Femur (tissue), 1 donor: ENCODE measurements at regions not wholly inside any gene's neighbourhood (a gene's known extent, or its start where the extent isn't known, plus 50 kb on each side); places are given as distances from the start of the nearest gene placed in this dataset.
A peak's percentile ranks its signal among the peaks of the same experiment; 100 is the strongest.

Experiments
- DNase-seq: peaks from one replicate; pipeline ENCODE4 v3.0.0-alpha.2; 2017

GRCh38 chr13:74084375-74084935, 49.7 kb downstream of the KLF12 start:
- DNase-seq: no peak

- no peak for DNase-seq
These were observed 51.5 kb downstream of the KLF12 start for GRCh38 chr13:74082741-74083160.

DNA sequence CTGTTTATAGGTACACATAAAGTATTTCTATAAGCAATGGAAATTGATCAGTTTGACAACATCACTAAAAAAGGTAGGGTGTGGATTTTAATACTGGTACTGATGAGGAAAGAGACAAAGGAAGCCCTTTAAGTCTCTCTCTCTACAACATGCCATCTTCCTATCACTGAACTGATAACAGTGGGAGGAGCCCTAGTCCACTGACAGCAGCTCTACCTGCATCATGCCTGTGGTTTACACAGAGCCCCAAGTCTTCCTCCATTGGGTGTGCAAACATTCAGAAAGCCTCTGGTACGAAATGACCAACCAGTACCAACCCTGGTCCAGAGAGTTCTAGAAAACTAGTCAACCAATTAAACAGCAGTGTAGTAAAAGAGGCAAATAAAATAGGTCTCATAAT, 53.4 kb downstream of the KLF12 start:
- no peak for DNase-seq

- DNase-seq: peak; percentile 33
These were observed 56.4 kb downstream of the KLF12 start for GRCh38 chr13:74077792-74078191.

- DNase-seq: no peak
These were observed 56.8 kb downstream of the KLF12 start for GRCh38 chr13:74077375-74077774.

DNA sequence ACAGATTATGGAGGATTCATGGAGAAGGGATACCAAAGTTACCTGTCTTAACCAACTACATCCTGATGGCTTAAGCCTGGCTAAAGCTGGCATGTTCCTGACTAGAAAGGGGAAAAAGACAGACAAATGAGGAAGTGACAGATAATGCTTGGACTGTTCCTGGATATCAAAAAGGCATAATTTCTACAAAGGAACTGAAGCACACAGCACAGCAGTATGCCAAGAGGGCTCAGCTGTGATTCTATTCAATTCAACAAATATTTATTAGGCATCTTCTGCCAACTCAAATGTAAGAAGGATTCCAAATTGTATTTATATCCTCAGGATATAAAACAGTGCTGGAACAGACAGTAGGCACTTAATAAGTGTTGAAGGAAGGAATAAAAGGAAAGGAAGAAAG, 59.5 kb downstream of the KLF12 start:
- no peak for DNase-seq

DNA sequence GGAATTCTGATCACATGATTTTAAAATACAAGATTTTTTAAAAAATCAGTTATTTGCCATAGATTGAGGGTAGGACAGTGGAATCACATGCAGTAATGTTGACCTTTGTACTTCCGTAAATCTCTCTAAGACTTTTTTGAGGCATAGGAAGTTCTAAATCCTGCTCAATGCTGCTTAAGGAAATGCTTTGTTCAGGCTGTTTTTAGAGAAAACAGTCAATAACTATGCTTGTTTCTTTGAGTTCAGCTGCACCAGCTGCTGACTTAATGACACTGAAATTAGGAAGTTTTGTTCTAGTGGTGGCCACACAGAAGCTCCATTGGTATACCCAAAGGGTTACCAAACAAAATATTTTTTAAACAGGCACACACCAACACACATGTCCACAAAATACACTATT, 60.9 kb downstream of the KLF12 start:
- DNase-seq: no peak

- DNase-seq: no peak
These were observed 63.7 kb downstream of the KLF12 start for GRCh38 chr13:74070513-74070912.

DNA sequence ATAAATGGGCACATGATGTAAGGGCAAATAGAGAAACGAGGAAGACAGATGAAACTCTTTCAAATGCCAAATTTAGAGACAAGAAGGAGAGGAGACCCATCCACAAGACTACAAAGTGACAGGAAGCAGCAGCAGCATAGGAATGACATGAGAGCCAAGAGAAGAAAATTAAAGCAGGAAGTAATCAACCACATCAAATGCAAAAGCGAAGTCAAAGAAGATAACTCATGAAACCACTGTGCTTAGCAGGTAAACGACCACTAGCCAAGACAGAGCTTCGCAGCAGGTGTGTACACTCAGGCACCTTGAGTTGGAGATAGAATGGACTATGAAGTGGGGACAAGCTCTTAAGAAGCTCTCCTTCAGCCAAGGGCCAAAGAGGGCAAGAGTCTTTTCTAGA, 64.1 kb downstream of the KLF12 start:
- DNase-seq: no peak

- DNase-seq: no peak
These were observed 65.7 kb downstream of the KLF12 start for GRCh38 chr13:74068471-74068870.

- DNase-seq: no peak
These were observed 66.4 kb downstream of the KLF12 start for GRCh38 chr13:74067818-74068217.

DNA sequence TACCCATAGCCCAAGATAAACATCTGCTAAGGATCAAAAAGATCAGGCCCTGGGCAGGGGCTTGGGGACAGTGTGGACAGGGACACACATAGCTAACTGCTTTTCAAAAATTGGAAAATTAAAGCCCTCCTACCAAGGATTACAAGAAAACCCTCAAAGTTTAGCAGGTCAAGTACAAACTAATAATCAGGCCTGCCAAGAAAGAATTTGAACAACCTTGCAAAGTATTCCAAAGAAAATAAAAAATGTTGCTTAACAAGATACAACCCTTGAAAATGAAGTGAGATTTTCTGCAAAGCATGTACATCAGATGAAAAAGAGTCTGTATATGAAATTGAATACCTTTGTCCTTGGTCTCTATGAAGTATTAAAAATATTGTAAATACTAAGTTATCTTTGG, 67.3 kb downstream of the KLF12 start:
- no peak for DNase-seq

GRCh38 chr13:74064805-74065312, 69.3 kb downstream of the KLF12 start:
- DNase-seq: no peak

GRCh38 chr13:74063533-74064100, 70.6 kb downstream of the KLF12 start:
- no peak for DNase-seq

- peak; percentile 78 for DNase-seq
These were observed 71.3 kb downstream of the KLF12 start for GRCh38 chr13:74062933-74063332.

DNA sequence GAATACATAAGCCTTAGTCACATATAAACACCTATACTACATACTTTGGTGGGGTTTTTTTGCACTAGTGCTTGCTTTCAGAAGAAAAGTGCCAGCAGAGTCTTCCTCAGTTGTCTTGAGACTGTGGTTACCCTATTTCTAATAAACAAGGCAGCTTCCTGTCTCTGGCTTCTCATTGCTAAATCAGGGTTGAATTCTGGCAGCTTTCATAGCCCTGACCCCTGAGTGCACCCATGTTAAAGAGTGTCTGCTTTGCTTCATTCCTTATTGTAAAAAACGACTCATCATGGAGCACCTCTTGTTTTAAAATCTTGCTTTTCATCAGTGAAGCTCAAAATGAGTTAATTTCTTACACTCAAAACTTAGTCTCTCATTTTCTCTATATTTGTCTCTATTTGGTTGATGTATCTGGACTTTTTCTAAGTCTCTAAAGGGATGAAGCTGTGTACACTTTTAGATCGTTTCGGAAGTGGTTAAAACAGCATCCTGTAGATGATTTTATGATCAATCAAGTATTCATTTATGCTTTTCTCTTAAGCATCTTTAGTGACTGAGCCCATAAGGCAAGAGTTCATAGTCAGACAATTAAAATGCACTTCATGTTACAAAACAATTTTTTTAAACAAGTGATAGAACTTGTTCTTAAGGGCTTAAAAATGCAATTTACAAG, 72.1 kb downstream of the KLF12 start:
- no peak for DNase-seq

DNA sequence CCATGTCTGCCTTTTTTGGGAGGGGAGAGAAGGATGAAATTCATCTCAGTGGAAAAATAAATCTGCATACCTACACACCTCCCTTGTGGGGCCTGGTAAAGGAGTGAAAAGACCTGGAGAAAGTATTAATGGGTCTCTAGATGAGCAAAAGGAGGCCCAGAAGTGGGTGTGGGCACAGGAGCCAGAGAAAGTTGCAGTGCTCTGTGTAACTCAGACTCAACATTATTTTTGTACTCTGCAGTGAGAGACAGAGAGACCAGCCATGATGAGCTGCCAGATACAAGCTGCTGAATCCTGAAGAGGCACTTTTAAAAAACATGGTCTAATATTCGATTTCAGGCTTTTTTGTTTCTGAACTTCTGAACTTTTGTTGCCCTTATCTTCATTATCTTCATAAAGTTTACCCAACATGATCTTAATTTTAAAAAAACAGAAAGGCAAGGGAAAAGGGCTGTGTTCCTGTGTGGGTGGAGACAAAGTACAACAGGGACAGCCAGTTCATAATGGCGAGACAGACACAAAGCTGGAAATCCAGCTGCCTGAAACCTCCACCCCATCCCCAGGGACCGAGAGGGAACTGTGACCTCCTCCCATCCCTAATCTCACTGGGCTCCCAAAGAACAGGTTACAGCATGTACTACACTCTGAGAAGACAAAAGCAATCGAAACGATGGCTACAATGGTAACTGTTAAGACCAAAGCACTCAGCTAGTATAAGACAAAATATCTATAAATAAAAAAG, 77.2 kb downstream of the KLF12 start:
- peak; percentile 51 for DNase-seq

DNA sequence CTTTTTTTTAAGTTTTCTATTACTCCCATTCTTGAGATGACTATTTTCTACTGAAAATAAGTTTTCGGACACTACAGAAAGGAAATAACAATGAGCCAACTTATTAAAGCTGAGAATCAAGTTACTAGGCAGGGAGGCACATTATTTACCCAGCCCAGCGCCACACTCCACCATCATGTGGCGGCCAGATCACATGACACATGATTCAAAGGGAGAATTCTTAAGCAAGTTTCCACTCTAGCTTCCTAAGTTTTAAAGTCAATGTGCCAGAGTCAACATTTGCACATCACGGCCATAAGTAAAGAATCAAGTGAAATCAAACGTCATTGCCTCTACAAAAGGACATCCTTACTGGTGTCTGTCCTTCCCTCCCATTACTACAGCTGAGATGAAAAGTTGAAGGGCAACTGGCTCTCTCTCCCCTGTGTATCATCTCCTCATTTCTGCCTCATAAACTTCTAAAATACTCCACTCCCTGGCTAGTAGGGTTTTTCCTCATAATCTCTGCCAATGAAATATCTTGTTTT, 81.7 kb downstream of the KLF12 start:
- peak; percentile 42 for DNase-seq

DNA sequence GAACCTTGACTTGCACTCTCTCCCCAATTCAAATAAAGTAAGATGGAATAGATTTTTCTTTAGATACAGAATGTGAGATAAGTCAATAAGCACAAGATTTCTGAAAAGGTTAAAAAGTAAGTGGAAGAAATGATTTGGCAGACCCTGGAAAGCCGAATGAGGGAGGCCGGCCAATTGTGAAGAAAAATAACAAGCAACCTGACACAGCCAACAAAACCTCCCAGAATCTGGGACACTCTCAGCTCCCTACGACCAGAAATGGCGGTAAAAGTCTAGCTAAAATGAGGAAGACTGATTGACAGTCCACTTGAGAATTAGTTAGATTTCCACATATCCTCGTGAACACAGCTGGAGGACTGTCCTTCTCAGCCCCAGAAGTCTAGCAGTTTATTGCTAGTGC, 85.4 kb downstream of the KLF12 start:
- DNase-seq: no peak

DNA sequence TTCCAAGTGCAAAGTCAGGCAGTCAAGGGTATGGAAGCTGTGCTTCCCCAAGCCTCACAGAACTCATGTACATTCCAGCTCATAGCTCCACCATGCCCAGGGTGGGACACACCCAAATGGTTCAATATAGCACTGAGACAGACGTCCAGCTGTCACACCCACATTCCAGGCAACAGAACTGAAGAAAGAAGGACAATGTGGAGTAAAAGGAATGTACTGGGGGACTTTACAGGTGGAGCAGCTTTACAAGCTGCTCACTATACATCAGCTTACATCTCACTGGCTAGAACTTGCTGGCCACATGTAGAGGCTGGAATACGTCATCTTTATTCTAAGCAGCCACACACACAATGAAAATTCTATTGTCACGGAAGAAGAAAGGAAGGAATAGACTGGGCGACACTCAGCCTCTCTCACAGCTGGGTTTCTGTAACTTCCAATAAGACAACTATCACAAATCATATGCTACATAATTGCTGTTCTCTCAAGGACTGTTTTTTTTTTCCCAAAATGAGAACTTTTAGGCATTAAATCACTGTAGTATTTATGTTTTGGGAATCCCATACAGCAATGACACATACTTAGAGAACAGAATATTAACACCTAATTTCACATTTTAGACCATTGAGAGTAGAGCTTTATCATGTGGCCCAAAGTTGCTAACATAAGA, 86.1 kb downstream of the KLF12 start:
- peak; percentile 39 for DNase-seq

DNA sequence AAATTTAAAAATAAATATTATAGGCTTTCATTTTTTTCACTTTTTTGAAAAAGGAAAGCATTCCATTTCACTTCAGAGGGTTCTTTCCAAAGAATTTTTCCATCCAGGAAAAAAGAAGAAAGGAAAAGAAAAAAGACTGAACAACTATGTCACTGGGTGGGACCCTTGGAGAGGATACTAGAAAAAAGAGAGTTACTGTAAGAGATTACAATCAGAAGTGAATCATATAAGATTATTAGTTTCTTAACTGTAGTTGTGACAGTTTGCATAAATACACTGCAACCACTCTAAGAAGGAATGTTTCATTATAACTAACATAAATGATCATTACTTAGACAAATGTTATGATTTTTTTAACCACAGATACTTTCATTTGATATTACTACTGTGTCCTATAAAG, 87.8 kb downstream of the KLF12 start:
- no peak for DNase-seq

- no peak for DNase-seq
These were observed 88.6 kb downstream of the KLF12 start for GRCh38 chr13:74045583-74045982.

DNA sequence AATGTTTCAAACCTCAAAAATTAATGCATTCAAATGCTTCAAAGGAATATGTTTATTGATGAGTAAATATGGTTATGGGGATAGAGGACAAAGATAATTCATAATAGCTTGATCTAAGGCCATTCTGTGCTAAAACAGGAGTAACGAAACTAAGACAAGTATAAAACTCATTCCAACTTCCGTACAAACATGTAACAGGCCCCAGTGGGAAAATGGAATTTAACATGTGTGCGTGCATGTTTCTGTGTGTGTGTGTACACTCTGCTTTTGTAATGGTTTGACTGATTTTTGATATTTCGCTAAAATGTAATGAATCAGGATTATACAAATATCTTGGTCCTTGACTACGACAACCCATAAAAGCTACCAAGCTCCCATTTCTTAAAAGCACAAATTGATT, 91.0 kb downstream of the KLF12 start:
- no peak for DNase-seq
